ENCODE measurements at regions not wholly inside any gene's neighbourhood (a gene's known extent, or its start where the extent isn't known, plus 50 kb on each side); places are given as distances from the start of the nearest gene placed in this dataset.

DNA sequence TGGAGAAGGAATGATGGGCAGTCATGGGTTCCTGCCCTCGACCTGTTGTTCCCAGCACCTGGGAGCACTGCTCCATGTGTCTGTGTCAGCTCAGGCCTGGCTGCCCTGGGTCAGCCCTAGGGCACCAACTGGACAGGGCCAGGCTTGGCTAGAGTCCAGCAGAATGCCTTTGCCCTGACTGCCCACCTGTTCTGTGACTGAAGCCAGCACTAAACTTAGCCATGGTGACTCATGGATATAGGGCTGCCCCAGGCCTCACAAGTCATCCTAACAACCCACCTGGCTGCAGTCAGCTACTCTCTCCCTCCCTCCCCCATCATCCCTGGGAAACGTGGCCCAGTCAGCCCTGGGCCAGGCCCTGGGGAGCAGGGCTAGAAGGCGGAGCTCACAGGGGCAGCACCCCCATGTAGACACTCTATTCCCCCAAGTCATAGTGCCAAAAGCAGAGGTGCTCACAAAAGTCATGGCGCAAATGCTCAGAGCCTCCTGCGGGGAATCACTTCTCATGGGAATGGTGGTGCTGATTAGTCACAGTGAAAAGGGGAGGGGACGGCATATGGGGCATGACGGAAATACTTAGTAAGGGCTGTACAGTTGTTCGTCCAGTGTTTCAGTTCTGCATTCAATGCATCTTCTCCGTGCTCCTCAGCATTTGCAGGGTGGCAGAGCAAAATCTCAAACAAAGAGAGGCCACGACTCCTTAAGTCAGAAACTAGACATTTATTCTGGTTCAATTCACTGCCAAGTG lies 52.0 kb upstream of the NTF3 start:
- Histone ChIP-seq H3K4me1 (ENCODE audit: control insufficient read depth, extremely low read depth, insufficient read depth, low read length) (no peaks in the 10 kb centered on the region), H2AFZ (ENCODE audit: low read depth, low read length) (no peak overlapping the region), H3K9me3 (replicated peaks; ENCODE audit: control insufficient read depth, insufficient read depth, low read length) (no peaks in the 10 kb centered on the region), H3K9me1 (replicated peaks; ENCODE audit: control insufficient read depth, extremely low read depth, insufficient read depth, low read length) (no peaks in the 10 kb centered on the region), H3K27ac (ENCODE audit: insufficient read depth, low read depth, low read length) (no peak overlapping the region), H4K20me1 (replicated peaks; ENCODE audit: control insufficient read depth, extremely low read depth, insufficient read depth, low read length) (no peaks in the 10 kb centered on the region), H3K79me2 (ENCODE audit: control insufficient read depth, insufficient read depth, low read length) (no peaks in the 10 kb centered on the region), H3K36me3 (ENCODE audit: control insufficient read depth in 2 of 2, extremely low read depth in 1 of 2, insufficient read depth in 2 of 2, low read length in 2 of 2) (no peaks in the 10 kb centered on the region), H3K4me2 (ENCODE audit: insufficient read depth, low read length) (no peak overlapping the region), H3K4me3 (replicated peaks in 1 of 3; ENCODE audit: insufficient read depth in 1 of 3, low read depth in 1 of 3, low read length in 3 of 3) (no peak overlapping the region), H3K27me3 (ENCODE audit: control insufficient read depth in 2 of 2, insufficient read depth in 2 of 2, low read length in 2 of 2) (peaks cover 0 to 3% of the 10 kb centered on the region in 2 experiments), H3K9ac (replicated peaks; ENCODE audit: extremely low read depth, insufficient read depth, low read length) (no peak overlapping the region)
- DNase-seq (ENCODE audit: low read depth, low spot score): no peak
- ChIA-PET POLR2A (no interaction called here), CTCF (no interaction called here)
- intact Hi-C loops (cut with micrococcal nuclease): no loop called here
- FAIRE-seq: no peak
- dilution Hi-C loops (cut with MboI; ENCODE audit: extremely low pct_ligation_motif_present, low sequenced_read_pairs): no loop called here
- TF ChIP-seq, protein P1, sequence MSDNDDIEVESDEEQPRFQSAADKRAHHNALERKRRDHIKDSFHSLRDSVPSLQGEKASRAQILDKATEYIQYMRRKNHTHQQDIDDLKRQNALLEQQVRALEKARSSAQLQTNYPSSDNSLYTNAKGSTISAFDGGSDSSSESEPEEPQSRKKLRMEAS (IDR thresholded peaks at IDR 0.05; ENCODE audit: insufficient read depth, insufficient read length): no peak
- TF ChIP-seq, protein P2, sequence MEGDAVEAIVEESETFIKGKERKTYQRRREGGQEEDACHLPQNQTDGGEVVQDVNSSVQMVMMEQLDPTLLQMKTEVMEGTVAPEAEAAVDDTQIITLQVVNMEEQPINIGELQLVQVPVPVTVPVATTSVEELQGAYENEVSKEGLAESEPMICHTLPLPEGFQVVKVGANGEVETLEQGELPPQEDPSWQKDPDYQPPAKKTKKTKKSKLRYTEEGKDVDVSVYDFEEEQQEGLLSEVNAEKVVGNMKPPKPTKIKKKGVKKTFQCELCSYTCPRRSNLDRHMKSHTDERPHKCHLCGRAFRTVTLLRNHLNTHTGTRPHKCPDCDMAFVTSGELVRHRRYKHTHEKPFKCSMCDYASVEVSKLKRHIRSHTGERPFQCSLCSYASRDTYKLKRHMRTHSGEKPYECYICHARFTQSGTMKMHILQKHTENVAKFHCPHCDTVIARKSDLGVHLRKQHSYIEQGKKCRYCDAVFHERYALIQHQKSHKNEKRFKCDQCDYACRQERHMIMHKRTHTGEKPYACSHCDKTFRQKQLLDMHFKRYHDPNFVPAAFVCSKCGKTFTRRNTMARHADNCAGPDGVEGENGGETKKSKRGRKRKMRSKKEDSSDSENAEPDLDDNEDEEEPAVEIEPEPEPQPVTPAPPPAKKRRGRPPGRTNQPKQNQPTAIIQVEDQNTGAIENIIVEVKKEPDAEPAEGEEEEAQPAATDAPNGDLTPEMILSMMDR (IDR thresholded peaks at IDR 0.05; ENCODE audit: extremely low read depth in 1 of 2, insufficient read depth in 1 of 2, low read depth in 1 of 2, low read length in 2 of 2): no peak
- no peak for TF ChIP-seq POLR2A (IDR thresholded peaks at IDR 0.05; ENCODE audit: low read depth, low read length)
- no peak for TF ChIP-seq JUN (IDR thresholded peaks at IDR 0.05; ENCODE audit: borderline replicate concordance, insufficient read depth, insufficient read length, low read depth)
- no peak for TF ChIP-seq MYC (IDR thresholded peaks at IDR 0.05; ENCODE audit: low read depth, low read length)
- TF ChIP-seq EZH2 (IDR thresholded peaks at IDR 0.05; ENCODE audit: borderline replicate concordance, low read depth, low read length, severe bottlenecking): no peak
- no peak for TF ChIP-seq POLR2AphosphoS5 (IDR thresholded peaks at IDR 0.05; ENCODE audit: insufficient read depth, low read depth, low read length)
- TF ChIP-seq GATA2 (IDR thresholded peaks at IDR 0.05; ENCODE audit: insufficient read depth, insufficient read length, low read depth, low read length): no peak
- no peak for TF ChIP-seq FOS (IDR thresholded peaks at IDR 0.05; ENCODE audit: borderline replicate concordance, insufficient read depth, low read length)
- no TSS peak for BruUV-seq (replicated peaks)

Measured in endothelial cell of umbilical vein (primary cell).